Adrenal gland (tissue), 9 donors: ENCODE measurements at regions not wholly inside any gene's neighbourhood (a gene's known extent, or its start where the extent isn't known, plus 50 kb on each side); places are given as distances from the start of the nearest gene placed in this dataset.

ENCODE experiments used
- DNase-seq, 7 donors: peaks; one replicate each; pipeline ENCODE4 v3.0.0-alpha.2; 2019 to 2020
- H3K27ac ChIP-seq, 5 donors: fragments of 200-600 bp; sonication (generic) in 4 of 5; 1 replicate in 3 of 5; 2 replicates in 2 of 5; pipeline versions ENCODE4 v1.5.1 to v1.8.0; 2016 to 2020; ENCODE audit warnings: mild to moderate bottlenecking in 1 of 5
- H3K27me3 ChIP-seq: fragments of 200-600 bp; 2 replicates; pipeline ENCODE4 v1.8.0; 2021
- H3K36me3 ChIP-seq, 2 donors: fragments of 200-600 bp; replicated peaks in 1 of 2; 1 replicate in 1 of 2; 2 replicates in 1 of 2; pipeline versions ENCODE4 v1.5.1 to v1.8.0; 2018 to 2022
- H3K4me1 ChIP-seq, 2 donors: fragments of 200-600 bp; replicated peaks in 1 of 2; 1 replicate in 1 of 2; 2 replicates in 1 of 2; pipeline versions ENCODE4 v1.5.1 to v1.8.0; 2018 to 2021
- H3K4me3 ChIP-seq, 4 donors: fragments of 200-600 bp; sonication (generic) in 3 of 4; one replicate each; pipeline ENCODE4 v1.5.1; 2016 to 2018
- H3K9me3 ChIP-seq, 3 donors: fragments of 200-600 bp; sonication (generic) in 1 of 3; replicated peaks in 1 of 3; 1 replicate in 2 of 3; 2 replicates in 1 of 3; pipeline versions ENCODE4 v1.5.1 to v1.8.0; 2016 to 2021
- CTCF ChIP-seq, 6 experiments: fragments of 450-650 bp in 4 of 6; fragments of 200-600 bp in 2 of 6; sonication (generic) in 1 of 6; IDR thresholded peaks; 1 replicate in 5 of 6; 2 replicates in 1 of 6; pipeline versions ENCODE4 v1.5.1 to v1.8.0; 2016 to 2021; ENCODE audit warnings: antibody characterized with exemption in 6 of 6, mild to moderate bottlenecking in 2 of 6, moderate library complexity in 1 of 6
- POLR2A ChIP-seq, 2 donors: fragments of 450-650 bp; IDR thresholded peaks; one replicate each; pipeline ENCODE4 v1.6.1; 2017; ENCODE audit warnings: antibody characterized with exemption in 2 of 2, mild to moderate bottlenecking in 2 of 2, moderate library complexity in 1 of 2
- WGBS, 4 donors: extraction: QIAGEN DNeasy Blood & Tissue Kit in 2 of 4; methylation state at CpG; one replicate each; pipeline versions ENCODE4 v1.1.5 to v1.1.7; 2013 to 2017; 5-methylcytosine and 5-hydroxymethylcytosine counted together
- intact Hi-C, 2 donors: fragments of 100-400 bp; cut with DNase I; formaldehyde crosslinking; loops; one replicate each; pipeline versions ENCODE4 v1.14.1 to v1.15.0; 2022 to 2023
- donor health status: healthy with polysubstance abuse.
- donor health status: Bipolar disorder and iron deficiency.
- donor health status: DM: yes; HTN: yes; CAD: no.
- donor health status: DM: no; HTN: no; CAD: no.
- donor health status: DM: no; HTN: no; CAD: no.

DNA sequence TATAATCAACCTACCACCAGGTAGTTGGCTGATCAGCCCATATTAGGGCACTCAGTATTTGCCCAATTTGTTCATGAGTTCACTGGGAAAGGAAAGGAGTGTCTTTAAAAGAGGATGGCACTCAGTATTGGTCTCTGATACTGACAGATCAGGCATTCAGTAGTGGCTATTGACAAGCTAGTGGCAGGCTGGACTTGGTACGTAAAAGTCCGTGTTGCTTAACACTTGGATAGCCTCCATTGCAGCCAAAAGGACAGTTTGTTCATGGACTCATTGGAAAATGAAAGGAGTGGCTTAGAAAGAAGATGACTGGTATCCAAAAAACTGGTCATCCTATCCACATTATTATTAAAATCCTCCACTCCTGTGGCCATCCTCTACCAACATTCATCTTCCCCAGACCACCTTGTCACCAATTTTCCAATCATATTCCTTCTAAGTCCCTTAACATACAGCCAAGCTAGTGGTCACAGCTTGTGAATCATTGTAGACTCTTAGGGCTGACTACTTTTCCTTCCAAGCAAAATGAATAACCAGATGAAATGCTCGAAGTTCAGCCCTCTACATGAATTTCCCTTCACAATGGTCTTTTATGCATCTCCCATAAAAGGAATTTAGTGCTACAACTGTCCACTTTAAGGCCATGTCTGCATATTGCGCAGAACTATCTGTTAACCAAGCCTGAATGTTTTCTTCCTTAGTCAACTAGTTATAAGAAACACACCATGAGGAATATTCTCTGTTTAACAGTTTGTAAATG lies 78.6 kb upstream of the MAGI2 start:
- no peaks in the 10 kb centered on the region for H3K27me3 ChIP-seq
- no peak overlapping the region for H3K4me3 ChIP-seq
- H3K36me3 ChIP-seq: no peaks in the 10 kb centered on the region
- no peak overlapping the region for H3K27ac ChIP-seq
- 79 to 85% (median 83%) methylated on average over 4 of the region's 4 CpGs for WGBS, 4 donors
- no peak for TF ChIP-seq POLR2A (IDR thresholded peaks at IDR 0.05)
- TF ChIP-seq CTCF (IDR thresholded peaks at IDR 0.05): no peak
- H3K9me3 ChIP-seq: no peaks in the 10 kb centered on the region
- no peaks in the 10 kb centered on the region for H3K4me1 ChIP-seq
- intact Hi-C loops: no loop called here
- DNase-seq: no peak

DNA sequence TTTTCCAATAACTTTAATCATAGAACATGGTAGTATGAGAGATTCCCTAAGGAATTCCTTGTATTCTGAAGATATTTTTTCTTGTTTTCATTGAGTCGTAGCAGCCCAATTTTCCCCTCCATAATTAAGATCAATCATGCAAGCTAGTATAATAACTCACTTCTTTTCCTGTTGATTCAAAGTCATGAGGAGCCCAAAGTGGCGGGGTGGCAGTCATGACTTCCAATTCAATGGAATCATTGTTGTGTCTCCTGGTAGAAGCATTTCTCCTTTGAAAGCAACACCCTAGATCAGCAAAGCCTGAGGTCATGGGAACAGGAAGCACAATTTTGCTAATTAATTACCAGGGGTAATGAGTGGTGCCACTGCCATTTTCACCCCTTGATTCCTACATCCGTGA lies 77.6 kb upstream of the MAGI2 start:
- 84 to 89% (median 87%) methylated on average over 3 of the region's 3 CpGs for WGBS, 4 donors
- H3K9me3 ChIP-seq: no peaks in the 10 kb centered on the region
- no peaks in the 10 kb centered on the region for H3K27me3 ChIP-seq
- H3K4me3 ChIP-seq: no peak overlapping the region
- DNase-seq: no peak
- no peak overlapping the region for H3K27ac ChIP-seq
- H3K4me1 ChIP-seq: no peaks in the 10 kb centered on the region
- H3K36me3 ChIP-seq: no peaks in the 10 kb centered on the region
- intact Hi-C loops: no loop called here
- TF ChIP-seq POLR2A (IDR thresholded peaks at IDR 0.05): no peak
- no peak for TF ChIP-seq CTCF (IDR thresholded peaks at IDR 0.05)

- H3K4me3 ChIP-seq: no peak overlapping the region
- no peaks in the 10 kb centered on the region for H3K4me1 ChIP-seq
- whole genome bisulfite sequencing, 4 donors: 71 to 93% (median 85%) methylated on average over 2 of the region's 2 CpGs
- DNase-seq: no peak
- no peak for TF ChIP-seq CTCF (IDR thresholded peaks at IDR 0.05)
- no peak for TF ChIP-seq POLR2A (IDR thresholded peaks at IDR 0.05)
- no peaks in the 10 kb centered on the region for H3K9me3 ChIP-seq
- H3K27ac ChIP-seq: no peak overlapping the region
- H3K36me3 ChIP-seq: no peaks in the 10 kb centered on the region
- no peaks in the 10 kb centered on the region for H3K27me3 ChIP-seq
- intact Hi-C loops: no loop called here
These were observed 76.4 kb upstream of the MAGI2 start for GRCh38 chr7:79529881-79530235.

- no peaks in the 10 kb centered on the region for H3K27me3 ChIP-seq
- no peak overlapping the region for H3K27ac ChIP-seq
- no peak overlapping the region for H3K4me3 ChIP-seq
- intact Hi-C loops: no loop called here
- 88 to 94% (median 93%) methylated on average over 4 of the region's 4 CpGs for WGBS, 4 donors
- no peaks in the 10 kb centered on the region for H3K9me3 ChIP-seq
- no peak for DNase-seq
- H3K4me1 ChIP-seq: no peaks in the 10 kb centered on the region
- H3K36me3 ChIP-seq: no peaks in the 10 kb centered on the region
- TF ChIP-seq POLR2A (IDR thresholded peaks at IDR 0.05) (no peak), CTCF (IDR thresholded peaks at IDR 0.05) (no peak)
These were observed 75.9 kb upstream of the MAGI2 start for GRCh38 chr7:79529214-79529880.
